Sigmoid colon (tissue), 4 donors: ENCODE measurements at regions not wholly inside any gene's neighbourhood (a gene's known extent, or its start where the extent isn't known, plus 50 kb on each side); places are given as distances from the start of the nearest gene placed in this dataset.

Experiments used
- CTCF ChIP-seq, 4 experiments: fragments of 450-650 bp in 3 of 4; fragments of 200-600 bp in 1 of 4; IDR thresholded peaks; one replicate each; pipeline ENCODE4 v1.5.1; 2016 to 2019; ENCODE audit warnings: antibody characterized with exemption in 4 of 4, mild to moderate bottlenecking in 3 of 4, moderate library complexity in 2 of 4
- POLR2A ChIP-seq, 2 donors: fragments of 450-650 bp; IDR thresholded peaks; one replicate each; pipeline ENCODE4 v1.6.1; 2016; ENCODE audit warnings: antibody characterized with exemption in 2 of 2, mild to moderate bottlenecking in 2 of 2, moderate library complexity in 2 of 2
- POLR2AphosphoS5 ChIP-seq, 4 donors: sonication (generic); formaldehyde crosslinking; IDR thresholded peaks; one replicate each; pipeline ENCODE4 v1.6.1; 2017; ENCODE audit warnings: antibody characterized with exemption in 4 of 4

DNA sequence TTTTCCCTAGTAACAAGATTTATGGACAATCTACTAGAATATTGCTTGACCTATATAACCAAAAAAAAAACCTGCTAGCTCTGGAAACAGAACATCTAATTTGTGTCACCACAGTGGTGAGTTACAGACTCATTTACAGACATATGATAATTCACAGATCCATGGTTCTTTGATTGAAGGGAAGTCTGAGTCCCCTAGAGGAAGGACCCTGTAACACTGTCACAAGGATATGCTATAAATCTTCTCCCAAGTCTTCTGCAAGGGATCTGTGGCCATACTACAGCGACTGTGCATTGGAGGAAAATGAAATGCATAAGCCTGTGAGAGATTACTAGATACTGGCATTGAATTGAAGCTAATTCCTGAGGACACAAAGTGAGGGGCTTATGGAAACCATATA, 630.6 kb upstream of the SGCD start:
- TF ChIP-seq CTCF (IDR thresholded peaks at IDR 0.05) = no peak
- no peak for TF ChIP-seq POLR2AphosphoS5 (IDR thresholded peaks at IDR 0.05)
- no peak for TF ChIP-seq POLR2A (IDR thresholded peaks at IDR 0.05)
